ENCODE measurements at regions not wholly inside any gene's neighbourhood (a gene's known extent, or its start where the extent isn't known, plus 50 kb on each side); places are given as distances from the start of the nearest gene placed in this dataset.

DNA sequence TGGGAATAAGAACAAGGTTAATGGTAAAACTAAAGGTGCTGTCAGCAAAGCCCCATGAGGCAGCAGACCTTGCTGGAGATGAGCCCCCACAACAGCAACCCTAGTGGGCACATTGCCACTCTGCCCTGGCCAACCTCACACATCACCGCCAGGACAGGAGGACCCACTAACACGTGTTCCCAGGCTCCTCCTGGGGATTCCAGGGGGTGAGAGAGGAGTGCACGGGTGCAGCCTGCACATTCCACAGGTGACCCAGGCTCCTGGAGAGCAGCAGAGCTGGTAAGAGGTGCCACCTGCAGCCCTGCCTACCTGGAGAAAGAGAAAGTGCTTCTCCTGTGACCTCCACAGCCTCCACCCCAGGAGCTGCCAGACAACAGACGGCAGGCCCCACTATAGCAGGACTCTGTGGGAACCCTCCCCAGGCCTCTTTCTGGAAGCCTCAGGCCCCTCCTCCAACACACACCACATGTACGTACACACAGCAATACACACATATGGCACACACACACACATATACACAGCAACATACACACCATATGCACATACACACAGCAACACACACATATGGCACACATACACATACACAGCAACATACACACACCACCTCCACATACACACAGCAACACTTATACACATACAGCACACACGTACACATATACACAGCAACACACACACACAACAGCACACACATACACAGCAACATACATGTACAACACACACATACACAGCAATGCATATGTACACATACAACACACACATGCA lies 187.1 kb downstream of the GLI2 start:
- no TSS peak for BruUV-seq (replicated peaks)

More for the DNA sequence above, 187.1 kb downstream of the GLI2 start:
- RAD21 ChIA-PET (ENCODE audit: low non-redundant PET in 1 of 2, low total read pairs in 2 of 2, uncharacterized antibody in 2 of 2, unreplicated experiment in 2 of 2): no interaction called here
- DNase-seq (ENCODE audit: low read depth, low spot score) (no peak), ATAC-seq (no peak)
- CTCF ChIA-PET: no interaction called here
- H3K79me2 ChIP-seq (ENCODE audit: insufficient read depth, low read length): no peaks in the 10 kb centered on the region
- no peak for TF ChIP-seq EZH2phosphoT487 (IDR thresholded peaks at IDR 0.05; ENCODE audit: borderline replicate concordance)
- no peak for TF ChIP-seq ZNF274 (IDR thresholded peaks at IDR 0.05; ENCODE audit: low read depth, low read length)
- TF ChIP-seq RAD21 (IDR thresholded peaks at IDR 0.05; ENCODE audit: low read depth): no peak
- TF ChIP-seq FOSL1 (IDR thresholded peaks at IDR 0.05; ENCODE audit: low read depth): no peak
- TF ChIP-seq ELF1 (IDR thresholded peaks at IDR 0.05; ENCODE audit: borderline replicate concordance, low read depth): no peak
- no peak for TF ChIP-seq YY1 (IDR thresholded peaks at IDR 0.05; ENCODE audit: extremely low read depth, insufficient replicate concordance, low read depth, low read length)
- TF ChIP-seq ZFX (IDR thresholded peaks at IDR 0.05): no peak
- TF ChIP-seq, protein P1, sequence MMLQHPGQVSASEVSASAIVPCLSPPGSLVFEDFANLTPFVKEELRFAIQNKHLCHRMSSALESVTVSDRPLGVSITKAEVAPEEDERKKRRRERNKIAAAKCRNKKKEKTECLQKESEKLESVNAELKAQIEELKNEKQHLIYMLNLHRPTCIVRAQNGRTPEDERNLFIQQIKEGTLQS (IDR thresholded peaks at IDR 0.05): no peak
- no peak for TF ChIP-seq TCF7L2 (IDR thresholded peaks at IDR 0.05; ENCODE audit: borderline replicate concordance, extremely low read depth, insufficient read depth, insufficient read length)
- no peak for TF ChIP-seq JUND (IDR thresholded peaks at IDR 0.05)
- TF ChIP-seq, protein P2, sequence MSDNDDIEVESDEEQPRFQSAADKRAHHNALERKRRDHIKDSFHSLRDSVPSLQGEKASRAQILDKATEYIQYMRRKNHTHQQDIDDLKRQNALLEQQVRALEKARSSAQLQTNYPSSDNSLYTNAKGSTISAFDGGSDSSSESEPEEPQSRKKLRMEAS (IDR thresholded peaks at IDR 0.05): no peak
- TF ChIP-seq, protein P3, sequence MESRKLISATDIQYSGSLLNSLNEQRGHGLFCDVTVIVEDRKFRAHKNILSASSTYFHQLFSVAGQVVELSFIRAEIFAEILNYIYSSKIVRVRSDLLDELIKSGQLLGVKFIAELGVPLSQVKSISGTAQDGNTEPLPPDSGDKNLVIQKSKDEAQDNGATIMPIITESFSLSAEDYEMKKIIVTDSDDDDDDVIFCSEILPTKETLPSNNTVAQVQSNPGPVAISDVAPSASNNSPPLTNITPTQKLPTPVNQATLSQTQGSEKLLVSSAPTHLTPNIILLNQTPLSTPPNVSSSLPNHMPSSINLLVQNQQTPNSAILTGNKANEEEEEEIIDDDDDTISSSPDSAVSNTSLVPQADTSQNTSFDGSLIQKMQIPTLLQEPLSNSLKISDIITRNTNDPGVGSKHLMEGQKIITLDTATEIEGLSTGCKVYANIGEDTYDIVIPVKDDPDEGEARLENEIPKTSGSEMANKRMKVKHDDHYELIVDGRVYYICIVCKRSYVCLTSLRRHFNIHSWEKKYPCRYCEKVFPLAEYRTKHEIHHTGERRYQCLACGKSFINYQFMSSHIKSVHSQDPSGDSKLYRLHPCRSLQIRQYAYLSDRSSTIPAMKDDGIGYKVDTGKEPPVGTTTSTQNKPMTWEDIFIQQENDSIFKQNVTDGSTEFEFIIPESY (IDR thresholded peaks at IDR 0.05; ENCODE audit: extremely low read depth, insufficient replicate concordance, low read length): no peak
- TF ChIP-seq EZH2 (IDR thresholded peaks at IDR 0.05): no peak
- TF ChIP-seq, protein P4, sequence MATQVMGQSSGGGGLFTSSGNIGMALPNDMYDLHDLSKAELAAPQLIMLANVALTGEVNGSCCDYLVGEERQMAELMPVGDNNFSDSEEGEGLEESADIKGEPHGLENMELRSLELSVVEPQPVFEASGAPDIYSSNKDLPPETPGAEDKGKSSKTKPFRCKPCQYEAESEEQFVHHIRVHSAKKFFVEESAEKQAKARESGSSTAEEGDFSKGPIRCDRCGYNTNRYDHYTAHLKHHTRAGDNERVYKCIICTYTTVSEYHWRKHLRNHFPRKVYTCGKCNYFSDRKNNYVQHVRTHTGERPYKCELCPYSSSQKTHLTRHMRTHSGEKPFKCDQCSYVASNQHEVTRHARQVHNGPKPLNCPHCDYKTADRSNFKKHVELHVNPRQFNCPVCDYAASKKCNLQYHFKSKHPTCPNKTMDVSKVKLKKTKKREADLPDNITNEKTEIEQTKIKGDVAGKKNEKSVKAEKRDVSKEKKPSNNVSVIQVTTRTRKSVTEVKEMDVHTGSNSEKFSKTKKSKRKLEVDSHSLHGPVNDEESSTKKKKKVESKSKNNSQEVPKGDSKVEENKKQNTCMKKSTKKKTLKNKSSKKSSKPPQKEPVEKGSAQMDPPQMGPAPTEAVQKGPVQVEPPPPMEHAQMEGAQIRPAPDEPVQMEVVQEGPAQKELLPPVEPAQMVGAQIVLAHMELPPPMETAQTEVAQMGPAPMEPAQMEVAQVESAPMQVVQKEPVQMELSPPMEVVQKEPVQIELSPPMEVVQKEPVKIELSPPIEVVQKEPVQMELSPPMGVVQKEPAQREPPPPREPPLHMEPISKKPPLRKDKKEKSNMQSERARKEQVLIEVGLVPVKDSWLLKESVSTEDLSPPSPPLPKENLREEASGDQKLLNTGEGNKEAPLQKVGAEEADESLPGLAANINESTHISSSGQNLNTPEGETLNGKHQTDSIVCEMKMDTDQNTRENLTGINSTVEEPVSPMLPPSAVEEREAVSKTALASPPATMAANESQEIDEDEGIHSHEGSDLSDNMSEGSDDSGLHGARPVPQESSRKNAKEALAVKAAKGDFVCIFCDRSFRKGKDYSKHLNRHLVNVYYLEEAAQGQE (IDR thresholded peaks at IDR 0.05; ENCODE audit: low read depth): no peak
- TF ChIP-seq, protein P5, sequence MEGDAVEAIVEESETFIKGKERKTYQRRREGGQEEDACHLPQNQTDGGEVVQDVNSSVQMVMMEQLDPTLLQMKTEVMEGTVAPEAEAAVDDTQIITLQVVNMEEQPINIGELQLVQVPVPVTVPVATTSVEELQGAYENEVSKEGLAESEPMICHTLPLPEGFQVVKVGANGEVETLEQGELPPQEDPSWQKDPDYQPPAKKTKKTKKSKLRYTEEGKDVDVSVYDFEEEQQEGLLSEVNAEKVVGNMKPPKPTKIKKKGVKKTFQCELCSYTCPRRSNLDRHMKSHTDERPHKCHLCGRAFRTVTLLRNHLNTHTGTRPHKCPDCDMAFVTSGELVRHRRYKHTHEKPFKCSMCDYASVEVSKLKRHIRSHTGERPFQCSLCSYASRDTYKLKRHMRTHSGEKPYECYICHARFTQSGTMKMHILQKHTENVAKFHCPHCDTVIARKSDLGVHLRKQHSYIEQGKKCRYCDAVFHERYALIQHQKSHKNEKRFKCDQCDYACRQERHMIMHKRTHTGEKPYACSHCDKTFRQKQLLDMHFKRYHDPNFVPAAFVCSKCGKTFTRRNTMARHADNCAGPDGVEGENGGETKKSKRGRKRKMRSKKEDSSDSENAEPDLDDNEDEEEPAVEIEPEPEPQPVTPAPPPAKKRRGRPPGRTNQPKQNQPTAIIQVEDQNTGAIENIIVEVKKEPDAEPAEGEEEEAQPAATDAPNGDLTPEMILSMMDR (IDR thresholded peaks at IDR 0.05 in 2 of 3, conservative IDR thresholded peaks at IDR 0.05 in 1 of 3; ENCODE audit: borderline replicate concordance in 1 of 3, insufficient read depth in 1 of 3, low read depth in 2 of 3, low read length in 2 of 3): no peak
- no peak for TF ChIP-seq SRF (IDR thresholded peaks at IDR 0.05; ENCODE audit: low read depth)
- no peak for TF ChIP-seq POLR2A (IDR thresholded peaks at IDR 0.05; ENCODE audit: borderline replicate concordance, extremely low read depth, insufficient read depth, insufficient read length)
- TF ChIP-seq CEBPB (IDR thresholded peaks at IDR 0.05; ENCODE audit: low read depth): no peak
- no peak for TF ChIP-seq EGR1 (IDR thresholded peaks at IDR 0.05; ENCODE audit: low read depth)
- no peaks in the 10 kb centered on the region for H3K27me3 ChIP-seq (ENCODE audit: insufficient read depth, low read length)
- H3K4me2 ChIP-seq (ENCODE audit: low read length): no peak overlapping the region
- no peaks in the 10 kb centered on the region for H3K4me1 ChIP-seq (ENCODE audit: control insufficient read depth in 1 of 2, insufficient read depth in 2 of 2, low read length in 2 of 2)
- POLR2A ChIA-PET: no interaction called here
- H2AFZ ChIP-seq (ENCODE audit: low read depth, low read length, poor library complexity, severe bottlenecking): no peak overlapping the region
- intact Hi-C loops (cut with micrococcal nuclease): no loop called here
- no peak overlapping the region for H3K27ac ChIP-seq (ENCODE audit: low read depth, low read length)
- H4K20me1 ChIP-seq (ENCODE audit: insufficient read depth): no peaks in the 10 kb centered on the region
- no peaks in the 10 kb centered on the region for H3K9me2 ChIP-seq (ENCODE audit: insufficient read depth)
- no peaks in the 10 kb centered on the region for H3K36me3 ChIP-seq (ENCODE audit: control insufficient read depth in 1 of 2, insufficient read depth in 2 of 2, low read length in 2 of 2)
- no peaks in the 10 kb centered on the region for H3K9me3 ChIP-seq (ENCODE audit: control insufficient read depth in 1 of 2, insufficient read depth in 1 of 2, low read depth in 1 of 2, low read length in 2 of 2)
- H3K4me3 ChIP-seq (replicated peaks in 1 of 2; ENCODE audit: low read depth in 1 of 2, low read length in 2 of 2): no peak overlapping the region
- H3K9ac ChIP-seq (ENCODE audit: low read length): no peak overlapping the region
